OCI-LY1 (cell line): ENCODE measurements at regions not wholly inside any gene's neighbourhood (a gene's known extent, or its start where the extent isn't known, plus 50 kb on each side); places are given as distances from the start of the nearest gene placed in this dataset.

Experiments used
- H2AFZ ChIP-seq: fragments of 200-600 bp; sonication (generic), shearing (Covaris generic); 2 replicates; pipeline ENCODE4 v1.6.0; 2014; ENCODE audit warnings: antibody characterized with exemption, mild to moderate bottlenecking, low read length
- H3F3A ChIP-seq: fragments of 200-600 bp; sonication (generic), shearing (Covaris generic); 2 replicates; pipeline ENCODE4 v1.6.0; 2014; ENCODE audit warnings: mild to moderate bottlenecking, antibody characterized with exemption, low read length, moderate library complexity; ENCODE audit not compliant: insufficient read depth
- H3K27ac ChIP-seq: fragments of 200-600 bp; sonication (generic); 2 replicates; pipeline ENCODE4 v1.5.1; 2014; ENCODE audit warnings: low read length, mixed run types, mild to moderate bottlenecking, low read depth; ENCODE audit not compliant: poor library complexity, severe bottlenecking
- H3K27me3 ChIP-seq: fragments of 200-600 bp; sonication (generic); 2 replicates; pipeline ENCODE4 v1.6.0; 2014; ENCODE audit warnings: antibody characterized with exemption, mild to moderate bottlenecking, low read length, moderate library complexity; ENCODE audit not compliant: insufficient read depth
- H3K36me3 ChIP-seq: fragments of 200-600 bp; sonication (generic); 2 replicates; pipeline ENCODE4 v1.6.1; 2014; ENCODE audit warnings: mild to moderate bottlenecking, antibody characterized with exemption, low read length, moderate library complexity, mixed read lengths; ENCODE audit not compliant: insufficient read depth
- H3K4me1 ChIP-seq: fragments of 200-600 bp; sonication (generic); 2 replicates; pipeline ENCODE4 v1.5.1; 2014; ENCODE audit warnings: mild to moderate bottlenecking, low read length, moderate library complexity; ENCODE audit not compliant: insufficient read depth, severe bottlenecking
- H3K4me2 ChIP-seq: fragments of 200-600 bp; sonication (generic), shearing (Covaris generic); 2 replicates; pipeline ENCODE4 v1.6.1; 2014; ENCODE audit warnings: low read length
- H3K4me3 ChIP-seq: fragments of 200-600 bp; sonication (generic); 2 replicates; pipeline ENCODE4 v1.5.1; 2014; ENCODE audit warnings: low read length, low read depth, mild to moderate bottlenecking, mixed read lengths; ENCODE audit not compliant: poor library complexity, severe bottlenecking
- H3K79me2 ChIP-seq: fragments of 200-600 bp; shearing (Covaris generic); 2 replicates; pipeline ENCODE4 v1.6.1; 2016; ENCODE audit warnings: mixed run types, low read length, mixed read lengths; ENCODE audit not compliant: insufficient read depth
- H3K9ac ChIP-seq: fragments of 200-600 bp; sonication (generic), shearing (Covaris generic); 2 replicates; pipeline ENCODE4 v1.6.1; 2014; ENCODE audit warnings: mild to moderate bottlenecking, low read length, mixed read lengths
- H3K9me2 ChIP-seq: fragments of 200-600 bp; sonication (generic), shearing (Covaris generic); 2 replicates; pipeline ENCODE4 v1.6.1; 2014; ENCODE audit warnings: low read depth, mild to moderate bottlenecking, low read length, mixed read lengths
- H3K9me3 ChIP-seq: fragments of 200-600 bp; shearing (Covaris generic); 2 replicates; pipeline ENCODE4 v1.6.1; 2014; ENCODE audit warnings: low read length, mixed read lengths
- H4K20me1 ChIP-seq: fragments of 200-600 bp; sonication (generic), shearing (Covaris generic); 2 replicates; pipeline ENCODE4 v1.6.0; 2016; ENCODE audit warnings: mild to moderate bottlenecking, low read length; ENCODE audit not compliant: insufficient read depth
- CTCF ChIP-seq: fragments of 200-600 bp; sonication (generic), shearing (Covaris generic); IDR thresholded peaks from 2 replicates; pipeline ENCODE4 v1.5.1; 2017; ENCODE audit warnings: mild to moderate bottlenecking, antibody characterized with exemption, low read length, moderate library complexity, mixed read lengths
- EZH2 ChIP-seq: fragments of 200-600 bp; sonication (generic), shearing (Covaris generic); IDR thresholded peaks from 2 replicates; pipeline ENCODE4 v1.8.0; 2017; ENCODE audit warnings: borderline replicate concordance, mixed run types, mild to moderate bottlenecking, antibody characterized with exemption, low read length, moderate library complexity, mixed read lengths

- Histone ChIP-seq H3K36me3 (no peaks in the 10 kb centered on the region), H4K20me1 (no peaks in the 10 kb centered on the region), H3K79me2 (no peaks in the 10 kb centered on the region), H3K27me3 (0 out of 2 replicates have a peak, but pooled peaks cover 3% of the 10 kb centered on the region), H3K9me3 (no peaks in the 10 kb centered on the region), H2AFZ (no peak overlapping the region), H3K4me3 (no peak overlapping the region), H3K4me1 (no peaks in the 10 kb centered on the region), H3K9ac (no peak overlapping the region), H3F3A (no peaks in the 10 kb centered on the region), H3K4me2 (no peak overlapping the region), H3K27ac (no peak overlapping the region), H3K9me2 (no peaks in the 10 kb centered on the region)
- no peak for TF ChIP-seq EZH2
- no peak for TF ChIP-seq CTCF
These were observed 521.9 kb upstream of the RGMA start for GRCh38 chr15:93610944-93611343.

- Histone ChIP-seq H3K4me1 (no peaks in the 10 kb centered on the region), H2AFZ (no peak overlapping the region), H3K4me2 (no peak overlapping the region), H4K20me1 (no peaks in the 10 kb centered on the region), H3F3A (no peaks in the 10 kb centered on the region), H3K27me3 (no peaks in the 10 kb centered on the region), H3K79me2 (no peaks in the 10 kb centered on the region), H3K27ac (no peak overlapping the region), H3K4me3 (no peak overlapping the region), H3K36me3 (no peaks in the 10 kb centered on the region), H3K9me3 (no peaks in the 10 kb centered on the region), H3K9ac (no peak overlapping the region), H3K9me2 (no peaks in the 10 kb centered on the region)
- TF ChIP-seq EZH2 (no peak), CTCF (no peak)
These were observed 519.7 kb upstream of the RGMA start for GRCh38 chr15:93608643-93609148.

GRCh38 chr15:93603550-93603949 lies 514.5 kb upstream of the RGMA start:
- Histone ChIP-seq H3K27me3 (no peaks in the 10 kb centered on the region; the same call in 1 of the 2 replicates), H4K20me1 (no peaks in the 10 kb centered on the region), H3K4me3 (no peak overlapping the region), H3K79me2 (no peaks in the 10 kb centered on the region), H3K4me2 (no peak overlapping the region), H3K9me3 (no peaks in the 10 kb centered on the region), H3K27ac (no peak overlapping the region), H3K36me3 (no peaks in the 10 kb centered on the region), H3K9ac (no peak overlapping the region), H3K9me2 (no peaks in the 10 kb centered on the region), H2AFZ (no peak overlapping the region), H3K4me1 (no peaks in the 10 kb centered on the region), H3F3A (no peaks in the 10 kb centered on the region)
- no peak for TF ChIP-seq EZH2

GRCh38 chr15:93587059-93587521 lies 498.1 kb upstream of the RGMA start:
- no peaks in the 10 kb centered on the region for H3K27me3 ChIP-seq
- H3K36me3 ChIP-seq: no peaks in the 10 kb centered on the region
- H3K9me2 ChIP-seq: no peaks in the 10 kb centered on the region
- no peak overlapping the region for H3K4me2 ChIP-seq
- H4K20me1 ChIP-seq: no peaks in the 10 kb centered on the region
- no peak overlapping the region for H3K9ac ChIP-seq
- TF ChIP-seq CTCF (no peak), EZH2 (no peak)
- H3K4me3 ChIP-seq: no peak overlapping the region
- no peaks in the 10 kb centered on the region for H3K9me3 ChIP-seq
- no peak overlapping the region for H2AFZ ChIP-seq
- no peaks in the 10 kb centered on the region for H3K4me1 ChIP-seq
- no peak overlapping the region for H3K27ac ChIP-seq
- H3K79me2 ChIP-seq: no peaks in the 10 kb centered on the region
- no peaks in the 10 kb centered on the region for H3F3A ChIP-seq
